Panc1 (cell line): ENCODE measurements at regions not wholly inside any gene's neighbourhood (a gene's known extent, or its start where the extent isn't known, plus 50 kb on each side); places are given as distances from the start of the nearest gene placed in this dataset.

Experiments
- POLR2AphosphoS5 ChIP-seq: IDR thresholded peaks from 2 replicates; pipeline ENCODE4 v1.6.1; 2012; ENCODE audit warnings: mild to moderate bottlenecking, low read depth, low read length, moderate library complexity
- REST ChIP-seq, 2 experiments: IDR thresholded peaks; 2 replicates each; pipeline ENCODE4 v1.6.1; 2011 to 2012; ENCODE audit warnings: low read depth in 2 of 2, control low read depth in 1 of 2, low read length in 1 of 2, mild to moderate bottlenecking in 1 of 2, moderate library complexity in 1 of 2; ENCODE audit not compliant: insufficient read depth in 1 of 2
- SIN3A ChIP-seq: IDR thresholded peaks from 2 replicates; pipeline ENCODE4 v1.6.1; 2012; ENCODE audit warnings: low read depth, mild to moderate bottlenecking, low read length, moderate library complexity, borderline replicate concordance; ENCODE audit not compliant: insufficient read depth
- TCF7L2 ChIP-seq: IDR thresholded peaks from 2 replicates; pipeline ENCODE4 v1.6.1; 2011; ENCODE audit warnings: mild to moderate bottlenecking, low read depth, low read length, inconsistent platforms
- TF ChIP-seq, protein P1 (sequence below): fragments of 450-650 bp; IDR thresholded peaks from 2 replicates; pipeline ENCODE4 v1.5.1; 2017; ENCODE audit warnings: mild to moderate bottlenecking

- TF ChIP-seq, protein P1, sequence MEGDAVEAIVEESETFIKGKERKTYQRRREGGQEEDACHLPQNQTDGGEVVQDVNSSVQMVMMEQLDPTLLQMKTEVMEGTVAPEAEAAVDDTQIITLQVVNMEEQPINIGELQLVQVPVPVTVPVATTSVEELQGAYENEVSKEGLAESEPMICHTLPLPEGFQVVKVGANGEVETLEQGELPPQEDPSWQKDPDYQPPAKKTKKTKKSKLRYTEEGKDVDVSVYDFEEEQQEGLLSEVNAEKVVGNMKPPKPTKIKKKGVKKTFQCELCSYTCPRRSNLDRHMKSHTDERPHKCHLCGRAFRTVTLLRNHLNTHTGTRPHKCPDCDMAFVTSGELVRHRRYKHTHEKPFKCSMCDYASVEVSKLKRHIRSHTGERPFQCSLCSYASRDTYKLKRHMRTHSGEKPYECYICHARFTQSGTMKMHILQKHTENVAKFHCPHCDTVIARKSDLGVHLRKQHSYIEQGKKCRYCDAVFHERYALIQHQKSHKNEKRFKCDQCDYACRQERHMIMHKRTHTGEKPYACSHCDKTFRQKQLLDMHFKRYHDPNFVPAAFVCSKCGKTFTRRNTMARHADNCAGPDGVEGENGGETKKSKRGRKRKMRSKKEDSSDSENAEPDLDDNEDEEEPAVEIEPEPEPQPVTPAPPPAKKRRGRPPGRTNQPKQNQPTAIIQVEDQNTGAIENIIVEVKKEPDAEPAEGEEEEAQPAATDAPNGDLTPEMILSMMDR: no peak
- TF ChIP-seq POLR2AphosphoS5 (no peak), REST (IDR thresholded peaks at IDR 0.05; ENCODE audit: insufficient read depth in 1 of 2, low read depth in 2 of 2, low read length in 1 of 2) (no peak), SIN3A (no peak), TCF7L2 (no peak)
Measured at GRCh38 chr7:12757443-12757842, 70.0 kb downstream of the ARL4A start.
